ENCODE measurements at regions not wholly inside any gene's neighbourhood (a gene's known extent, or its start where the extent isn't known, plus 50 kb on each side); places are given as distances from the start of the nearest gene placed in this dataset.

GRCh38 chr7:116159711-116160110 is 50.6 kb upstream of the TES start:
- TF ChIP-seq SIN3A (IDR thresholded peaks at IDR 0.05; ENCODE audit: borderline replicate concordance, insufficient read depth, low read length): no peak
- no peak for TF ChIP-seq TAF1 (IDR thresholded peaks at IDR 0.05; ENCODE audit: borderline replicate concordance, insufficient read depth, low read length)
- no peak for TF ChIP-seq FOXP2 (optimal IDR thresholded peaks at IDR 0.05; ENCODE audit: borderline replicate concordance, extremely low read depth, extremely low read length, insufficient read depth)
- TF ChIP-seq, protein P1, sequence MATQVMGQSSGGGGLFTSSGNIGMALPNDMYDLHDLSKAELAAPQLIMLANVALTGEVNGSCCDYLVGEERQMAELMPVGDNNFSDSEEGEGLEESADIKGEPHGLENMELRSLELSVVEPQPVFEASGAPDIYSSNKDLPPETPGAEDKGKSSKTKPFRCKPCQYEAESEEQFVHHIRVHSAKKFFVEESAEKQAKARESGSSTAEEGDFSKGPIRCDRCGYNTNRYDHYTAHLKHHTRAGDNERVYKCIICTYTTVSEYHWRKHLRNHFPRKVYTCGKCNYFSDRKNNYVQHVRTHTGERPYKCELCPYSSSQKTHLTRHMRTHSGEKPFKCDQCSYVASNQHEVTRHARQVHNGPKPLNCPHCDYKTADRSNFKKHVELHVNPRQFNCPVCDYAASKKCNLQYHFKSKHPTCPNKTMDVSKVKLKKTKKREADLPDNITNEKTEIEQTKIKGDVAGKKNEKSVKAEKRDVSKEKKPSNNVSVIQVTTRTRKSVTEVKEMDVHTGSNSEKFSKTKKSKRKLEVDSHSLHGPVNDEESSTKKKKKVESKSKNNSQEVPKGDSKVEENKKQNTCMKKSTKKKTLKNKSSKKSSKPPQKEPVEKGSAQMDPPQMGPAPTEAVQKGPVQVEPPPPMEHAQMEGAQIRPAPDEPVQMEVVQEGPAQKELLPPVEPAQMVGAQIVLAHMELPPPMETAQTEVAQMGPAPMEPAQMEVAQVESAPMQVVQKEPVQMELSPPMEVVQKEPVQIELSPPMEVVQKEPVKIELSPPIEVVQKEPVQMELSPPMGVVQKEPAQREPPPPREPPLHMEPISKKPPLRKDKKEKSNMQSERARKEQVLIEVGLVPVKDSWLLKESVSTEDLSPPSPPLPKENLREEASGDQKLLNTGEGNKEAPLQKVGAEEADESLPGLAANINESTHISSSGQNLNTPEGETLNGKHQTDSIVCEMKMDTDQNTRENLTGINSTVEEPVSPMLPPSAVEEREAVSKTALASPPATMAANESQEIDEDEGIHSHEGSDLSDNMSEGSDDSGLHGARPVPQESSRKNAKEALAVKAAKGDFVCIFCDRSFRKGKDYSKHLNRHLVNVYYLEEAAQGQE (IDR thresholded peaks at IDR 0.05; ENCODE audit: insufficient read depth in 1 of 2, low read depth in 2 of 2, low read length in 2 of 2): no peak
- TF ChIP-seq POLR2AphosphoS5 (IDR thresholded peaks at IDR 0.05; ENCODE audit: low read depth, low read length): no peak
